Smooth muscle cell (in vitro differentiated cells): ENCODE measurements at regions not wholly inside any gene's neighbourhood (a gene's known extent, or its start where the extent isn't known, plus 50 kb on each side); places are given as distances from the start of the nearest gene placed in this dataset.

Experiments
- DNase-seq: peaks from one replicate; lab custom pipeline; 2025; ENCODE audit not compliant: unreplicated experiment; lab: John Stamatoyannopoulos, UW
- H2AFZ ChIP-seq: fragments of 200-600 bp; sonication (generic); 2 replicates; pipeline ENCODE4 v1.6.0; 2016; ENCODE audit warnings: antibody characterized with exemption, low read depth, mild to moderate bottlenecking
- H3F3A ChIP-seq: fragments of 200-600 bp; sonication (generic); 2 replicates; pipeline ENCODE4 v1.6.0; 2017; ENCODE audit warnings: antibody characterized with exemption, low read depth
- H3K27ac ChIP-seq: fragments of 200-600 bp; sonication (generic); 2 replicates; pipeline ENCODE4 v1.5.1; 2016; ENCODE audit warnings: low read depth, mild to moderate bottlenecking
- H3K27me3 ChIP-seq: fragments of 200-600 bp; sonication (generic); 2 replicates; pipeline ENCODE4 v1.6.1; 2016; ENCODE audit warnings: low read depth, mild to moderate bottlenecking
- H3K36me3 ChIP-seq: fragments of 200-600 bp; sonication (generic); 2 replicates; pipeline ENCODE4 v1.5.1; 2016; ENCODE audit warnings: low read depth
- H3K4me1 ChIP-seq: fragments of 200-600 bp; sonication (generic); 2 replicates; pipeline ENCODE4 v1.5.1; 2016; ENCODE audit warnings: low read depth
- H3K4me2 ChIP-seq: fragments of 200-600 bp; sonication (generic); 2 replicates; pipeline ENCODE4 v1.6.0; 2016; ENCODE audit warnings: mild to moderate bottlenecking
- H3K4me3 ChIP-seq: fragments of 200-600 bp; sonication (generic); 2 replicates; pipeline ENCODE4 v1.5.1; 2016; ENCODE audit warnings: mild to moderate bottlenecking
- H3K79me2 ChIP-seq: fragments of 200-600 bp; sonication (generic); 2 replicates; pipeline ENCODE4 v1.6.0; 2016; ENCODE audit warnings: low read depth, mild to moderate bottlenecking
- H3K9ac ChIP-seq: fragments of 200-600 bp; sonication (generic); 2 replicates; pipeline ENCODE4 v1.6.0; 2016; ENCODE audit warnings: low read depth
- H3K9me3 ChIP-seq: fragments of 200-600 bp; sonication (generic); replicated peaks from 2 replicates; pipeline ENCODE4 v1.5.1; 2016; ENCODE audit warnings: low read depth
- H4K20me1 ChIP-seq: fragments of 200-600 bp; sonication (generic); 2 replicates; pipeline ENCODE4 v1.6.0; 2016; ENCODE audit warnings: low read depth
- WGBS: methylation state at CpG from one replicate; pipeline ENCODE4 v1.1.7; 2016; ENCODE audit warnings: low lambda C conversion rate; 5-methylcytosine and 5-hydroxymethylcytosine counted together
- TF ChIP-seq, protein P1 (sequence below): fragments of 200-600 bp; sonication (generic); IDR thresholded peaks from 2 replicates; pipeline ENCODE4 v1.5.1; 2017; ENCODE audit warnings: borderline replicate concordance, mild to moderate bottlenecking, antibody characterized with exemption; ENCODE audit not compliant: insufficient read depth, poor library complexity, severe bottlenecking

GRCh38 chr2:192887337-192887736 is 692.6 kb upstream of the TMEFF2 start:
- Histone ChIP-seq H3K4me1 (no peaks in the 10 kb centered on the region), H3K36me3 (no peaks in the 10 kb centered on the region), H3K4me3 (no peak overlapping the region), H4K20me1 (no peaks in the 10 kb centered on the region), H3K9ac (no peak overlapping the region), H3K4me2 (no peak overlapping the region), H3K27ac (no peak overlapping the region), H2AFZ (no peak overlapping the region), H3F3A (no peaks in the 10 kb centered on the region), H3K79me2 (no peaks in the 10 kb centered on the region), H3K27me3 (no peaks in the 10 kb centered on the region), H3K9me3 (no peaks in the 10 kb centered on the region)
- WGBS, result 80% methylated on average over 1 of the region's 1 CpG
- no peak for DNase-seq
- TF ChIP-seq, protein P1, sequence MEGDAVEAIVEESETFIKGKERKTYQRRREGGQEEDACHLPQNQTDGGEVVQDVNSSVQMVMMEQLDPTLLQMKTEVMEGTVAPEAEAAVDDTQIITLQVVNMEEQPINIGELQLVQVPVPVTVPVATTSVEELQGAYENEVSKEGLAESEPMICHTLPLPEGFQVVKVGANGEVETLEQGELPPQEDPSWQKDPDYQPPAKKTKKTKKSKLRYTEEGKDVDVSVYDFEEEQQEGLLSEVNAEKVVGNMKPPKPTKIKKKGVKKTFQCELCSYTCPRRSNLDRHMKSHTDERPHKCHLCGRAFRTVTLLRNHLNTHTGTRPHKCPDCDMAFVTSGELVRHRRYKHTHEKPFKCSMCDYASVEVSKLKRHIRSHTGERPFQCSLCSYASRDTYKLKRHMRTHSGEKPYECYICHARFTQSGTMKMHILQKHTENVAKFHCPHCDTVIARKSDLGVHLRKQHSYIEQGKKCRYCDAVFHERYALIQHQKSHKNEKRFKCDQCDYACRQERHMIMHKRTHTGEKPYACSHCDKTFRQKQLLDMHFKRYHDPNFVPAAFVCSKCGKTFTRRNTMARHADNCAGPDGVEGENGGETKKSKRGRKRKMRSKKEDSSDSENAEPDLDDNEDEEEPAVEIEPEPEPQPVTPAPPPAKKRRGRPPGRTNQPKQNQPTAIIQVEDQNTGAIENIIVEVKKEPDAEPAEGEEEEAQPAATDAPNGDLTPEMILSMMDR, result no peak

DNA sequence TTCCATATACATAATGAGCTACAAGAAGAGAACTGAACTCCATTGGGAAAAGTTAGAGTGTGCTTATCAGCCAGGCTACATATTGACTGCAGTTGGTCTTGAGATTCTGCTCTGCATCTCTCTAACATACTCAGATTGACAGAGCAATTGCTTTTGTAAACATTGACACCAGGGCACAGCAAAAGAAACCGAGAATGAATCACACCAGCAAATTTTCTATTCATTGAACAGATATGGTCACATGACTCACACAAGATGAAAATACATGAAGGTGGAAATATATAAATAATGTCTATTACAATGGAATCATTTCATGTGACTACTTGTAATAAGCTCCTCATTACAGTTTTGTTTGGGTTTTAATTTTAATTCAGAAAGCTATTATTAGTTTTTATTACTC is 691.9 kb upstream of the TMEFF2 start:
- no peak for DNase-seq
- Histone ChIP-seq H3K9ac (no peak overlapping the region), H3K79me2 (no peaks in the 10 kb centered on the region), H3K36me3 (no peaks in the 10 kb centered on the region), H2AFZ (no peak overlapping the region), H3K27ac (no peak overlapping the region), H3K4me2 (no peak overlapping the region), H3F3A (no peaks in the 10 kb centered on the region), H3K9me3 (no peaks in the 10 kb centered on the region), H4K20me1 (no peaks in the 10 kb centered on the region), H3K4me3 (no peak overlapping the region), H3K27me3 (no peaks in the 10 kb centered on the region), H3K4me1 (no peaks in the 10 kb centered on the region)
- WGBS, result 44% methylated on average over 1 of the region's 1 CpG
- TF ChIP-seq, protein P1, result no peak

DNA sequence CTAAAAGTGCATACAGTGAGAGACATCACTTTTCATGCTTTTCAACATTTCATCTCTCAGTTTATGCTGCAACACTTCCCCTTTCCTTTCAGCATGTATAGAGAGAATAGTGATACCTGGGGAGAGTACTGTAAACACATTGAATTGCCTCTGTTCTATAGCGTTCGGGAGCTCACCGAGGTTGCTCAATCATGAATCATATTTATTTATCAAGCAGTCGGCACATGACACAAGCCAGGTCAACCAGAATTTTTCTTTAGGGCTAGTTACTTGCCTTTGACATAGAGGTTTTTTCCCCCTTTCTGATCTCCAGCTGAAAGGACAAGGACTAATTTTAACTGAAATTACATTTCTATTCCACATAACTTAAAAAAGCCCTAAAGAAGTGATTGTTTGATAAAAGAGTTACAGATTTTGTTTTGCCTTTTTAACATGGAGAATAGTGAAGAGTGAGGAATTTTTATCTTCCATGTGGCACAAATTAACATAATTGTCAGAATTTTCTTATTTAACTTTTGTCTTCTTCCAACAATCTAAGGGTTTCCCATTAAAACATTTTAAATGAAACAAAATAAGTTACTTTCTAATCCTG is 690.9 kb upstream of the TMEFF2 start:
- no peak overlapping the region for H3K4me3 ChIP-seq
- H3K9ac ChIP-seq, result no peak overlapping the region
- no peaks in the 10 kb centered on the region for H3F3A ChIP-seq
- WGBS, result 68% methylated on average over 4 of the region's 4 CpGs
- H2AFZ ChIP-seq, result no peak overlapping the region
- TF ChIP-seq, protein P1, result no peak
- H4K20me1 ChIP-seq, result no peaks in the 10 kb centered on the region
- no peak overlapping the region for H3K4me2 ChIP-seq
- no peaks in the 10 kb centered on the region for H3K4me1 ChIP-seq
- no peaks in the 10 kb centered on the region for H3K27me3 ChIP-seq
- H3K36me3 ChIP-seq, result no peaks in the 10 kb centered on the region
- no peaks in the 10 kb centered on the region for H3K9me3 ChIP-seq
- H3K27ac ChIP-seq, result no peak overlapping the region
- no peaks in the 10 kb centered on the region for H3K79me2 ChIP-seq
- no peak for DNase-seq

GRCh38 chr2:192877159-192877558 is 682.4 kb upstream of the TMEFF2 start:
- 92% methylated on average over 3 of the region's 3 CpGs for whole genome bisulfite sequencing
- DNase-seq, result no peak
- no peaks in the 10 kb centered on the region for H3K79me2 ChIP-seq
- H3F3A ChIP-seq, result no peaks in the 10 kb centered on the region
- no peak overlapping the region for H3K4me3 ChIP-seq
- H3K9me3 ChIP-seq, result no peaks in the 10 kb centered on the region
- H3K27me3 ChIP-seq, result no peaks in the 10 kb centered on the region
- H3K4me2 ChIP-seq, result no peak overlapping the region
- TF ChIP-seq, protein P1, result no peak
- H4K20me1 ChIP-seq, result no peaks in the 10 kb centered on the region
- no peaks in the 10 kb centered on the region for H3K4me1 ChIP-seq
- no peak overlapping the region for H2AFZ ChIP-seq
- no peaks in the 10 kb centered on the region for H3K36me3 ChIP-seq
- no peak overlapping the region for H3K27ac ChIP-seq
- H3K9ac ChIP-seq, result no peak overlapping the region
